Stimulated activated memory B cell treated with anti-CD40 and anti-IgM and Interleukin-4, amounts not matched to agents 10 μg/mL and 1 μg/mL and 100 μg/mL, for 72 hours (primary cell): ENCODE measurements at regions not wholly inside any gene's neighbourhood (a gene's known extent, or its start where the extent isn't known, plus 50 kb on each side); places are given as distances from the start of the nearest gene placed in this dataset.

Experiments
- ATAC-seq: fragments of 150-1000 bp; cut with Tn5 transposase; 2 replicates; pipeline ENCODE4 v1.10.0; 2021
- H3K27ac Mint-ChIP-seq: one replicate; pipeline ENCODE4 v1.8.0; 2022; ENCODE audit warnings: mild to moderate bottlenecking, mixed read lengths
- H3K27me3 Mint-ChIP-seq: one replicate; pipeline ENCODE4 v1.8.0; 2022; ENCODE audit warnings: mixed read lengths
- H3K36me3 Mint-ChIP-seq: one replicate; pipeline ENCODE4 v1.8.0; 2022; ENCODE audit warnings: mixed read lengths
- H3K4me1 Mint-ChIP-seq: one replicate; pipeline ENCODE4 v1.8.0; 2022; ENCODE audit warnings: mixed read lengths
- H3K4me3 Mint-ChIP-seq: one replicate; pipeline ENCODE4 v1.8.0; 2022; ENCODE audit warnings: mild to moderate bottlenecking, moderate library complexity, mixed read lengths
- H3K9me3 Mint-ChIP-seq: one replicate; pipeline ENCODE4 v1.8.0; 2022; ENCODE audit warnings: mixed read lengths

DNA sequence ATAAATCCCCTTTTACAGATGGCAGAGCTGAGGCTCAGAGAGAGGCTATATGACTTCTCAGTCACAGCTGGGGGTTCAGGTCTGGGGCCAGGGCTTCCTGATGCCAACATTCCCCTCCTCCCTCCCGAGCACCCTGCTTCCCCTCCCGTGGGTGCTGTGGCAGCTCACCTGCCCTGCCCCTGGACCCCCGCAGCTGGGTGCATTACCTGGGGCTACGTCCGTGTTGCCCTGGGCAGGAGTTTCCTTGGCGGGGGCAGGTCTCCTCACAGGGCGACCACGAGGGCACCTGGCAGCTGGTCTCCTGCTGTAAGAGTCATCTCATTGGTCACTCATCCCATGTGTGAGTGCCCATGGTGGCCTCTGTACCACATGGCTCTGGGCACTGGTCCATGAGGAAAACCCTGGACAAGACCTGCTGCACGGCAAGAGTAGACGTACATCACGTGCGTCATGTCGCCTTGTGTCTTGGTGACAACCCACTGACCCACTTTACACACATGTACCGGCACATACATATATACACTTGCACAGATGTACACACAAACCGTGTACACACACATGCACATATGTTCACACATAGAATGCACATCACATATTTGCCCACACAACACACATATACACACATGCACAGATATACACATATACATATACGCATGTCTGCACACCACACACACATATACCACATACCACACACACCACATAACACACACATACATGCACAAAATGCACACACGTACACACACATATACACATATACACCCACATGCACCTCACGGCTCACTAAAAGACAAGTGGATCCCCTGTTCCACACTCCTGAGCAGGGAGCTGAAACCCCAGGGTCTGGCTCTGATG is 134.0 kb downstream of the FOXL1 start:
- no peak overlapping the region for H3K27ac Mint-ChIP-seq
- ATAC-seq: peak; percentile 40
- H3K27me3 Mint-ChIP-seq: peaks cover 19% of the 10 kb centered on the region
- H3K4me1 Mint-ChIP-seq: no peaks in the 10 kb centered on the region
- H3K36me3 Mint-ChIP-seq: no peaks in the 10 kb centered on the region
- H3K9me3 Mint-ChIP-seq: peaks cover 11% of the 10 kb centered on the region
- no peak overlapping the region for H3K4me3 Mint-ChIP-seq

DNA sequence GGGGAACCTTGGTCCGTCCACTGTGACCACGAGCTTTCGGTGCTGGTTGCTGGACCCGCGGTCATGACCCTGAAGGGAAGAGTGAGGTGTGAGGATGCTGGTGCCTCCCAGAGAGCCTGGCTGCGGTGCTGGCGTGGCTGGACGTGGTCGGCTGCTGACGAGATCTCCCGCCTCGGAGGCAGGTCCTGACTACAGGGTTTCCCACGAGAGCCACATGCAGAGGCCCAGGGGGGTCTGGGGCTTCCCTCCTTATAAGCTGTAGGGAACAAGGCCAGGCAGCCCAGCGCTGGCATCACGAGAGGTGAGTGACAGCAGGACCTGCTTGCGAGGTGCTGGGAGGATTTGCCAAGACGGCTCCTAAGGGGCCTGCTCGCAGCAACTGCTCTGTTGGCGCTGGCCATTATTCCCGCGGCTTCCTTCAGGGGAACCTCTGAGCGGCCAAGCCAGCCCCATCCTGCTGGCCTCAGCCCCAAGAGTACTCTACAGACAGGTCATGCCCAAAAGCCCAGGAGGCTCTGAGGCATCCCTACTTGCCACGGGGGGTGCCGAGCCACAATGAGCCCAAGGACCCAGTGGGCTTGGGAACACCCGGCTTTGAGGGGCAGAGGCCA is 134.8 kb downstream of the FOXL1 start:
- no peaks in the 10 kb centered on the region for H3K36me3 Mint-ChIP-seq
- H3K4me1 Mint-ChIP-seq: no peaks in the 10 kb centered on the region
- H3K9me3 Mint-ChIP-seq: peaks cover 11% of the 10 kb centered on the region
- no peak for ATAC-seq
- H3K27ac Mint-ChIP-seq: no peak overlapping the region
- no peak overlapping the region for H3K4me3 Mint-ChIP-seq
- peaks cover 26% of the 10 kb centered on the region for H3K27me3 Mint-ChIP-seq

DNA sequence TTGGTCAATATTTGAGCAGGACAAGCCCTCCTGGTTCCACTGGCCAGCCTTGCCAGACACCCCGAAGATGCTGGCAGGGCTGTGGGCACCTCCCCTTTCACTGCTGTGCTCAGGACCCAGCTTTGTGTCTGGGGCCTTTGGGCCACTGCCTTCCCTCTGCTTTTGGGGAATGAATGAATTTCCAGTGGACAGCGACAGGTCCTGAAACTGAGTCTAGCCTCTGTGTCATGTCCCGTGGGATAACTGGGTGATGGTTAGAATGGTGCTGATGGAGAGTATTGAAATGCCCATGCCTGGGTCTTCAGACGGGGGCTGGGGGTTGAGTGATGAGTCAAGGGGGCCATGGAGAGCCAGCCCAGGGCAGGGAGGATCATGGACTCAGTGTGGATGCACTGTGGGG is 135.8 kb downstream of the FOXL1 start:
- Mint-ChIP-seq H3K9me3 (peaks cover 7% of the 10 kb centered on the region), H3K36me3 (no peaks in the 10 kb centered on the region), H3K27ac (no peak overlapping the region), H3K4me1 (no peaks in the 10 kb centered on the region), H3K27me3 (peaks cover 34% of the 10 kb centered on the region), H3K4me3 (no peak overlapping the region)
- no peak for ATAC-seq

DNA sequence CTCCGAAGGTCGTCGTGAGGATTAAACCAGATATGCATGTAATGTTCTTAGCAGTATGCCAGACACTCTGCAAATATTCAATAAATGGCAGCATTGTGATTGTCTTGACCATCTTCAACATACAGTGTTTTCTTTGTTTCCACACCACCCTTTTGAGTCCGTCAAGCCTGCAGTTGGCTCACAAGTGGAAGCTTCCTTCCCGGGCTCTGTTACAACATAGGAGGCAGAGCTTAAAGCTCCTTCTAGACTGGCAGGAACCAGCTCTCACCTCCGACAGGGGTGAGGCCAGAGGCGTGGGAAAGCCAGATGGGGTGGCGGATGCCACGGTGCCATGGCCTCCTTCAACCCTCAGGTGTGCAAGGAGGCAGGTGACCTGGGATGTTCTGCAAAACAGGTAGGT is 138.3 kb downstream of the FOXL1 start:
- H3K27me3 Mint-ChIP-seq: peaks cover 34% of the 10 kb centered on the region

DNA sequence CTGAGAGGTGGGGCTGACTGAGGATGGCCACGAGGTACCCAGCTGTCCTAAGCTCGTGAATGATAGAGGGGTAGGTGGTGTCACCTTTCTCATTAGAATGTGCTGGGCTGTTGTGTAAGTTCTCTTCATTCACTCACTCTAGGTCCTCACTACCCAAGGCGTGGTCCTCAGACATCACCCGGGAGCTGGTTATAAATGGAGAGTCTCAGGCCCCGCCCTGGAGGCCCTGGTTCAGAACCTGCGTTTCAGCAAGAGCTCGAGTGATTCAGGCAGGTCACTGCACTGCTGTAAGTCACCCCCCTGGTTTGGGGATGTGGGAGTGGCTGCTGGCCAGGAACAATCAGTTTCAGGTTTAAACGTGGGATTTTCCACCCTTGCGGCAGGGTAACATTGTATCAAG is 139.8 kb downstream of the FOXL1 start:
- Mint-ChIP-seq H3K36me3 (no peaks in the 10 kb centered on the region), H3K9me3 (no peaks in the 10 kb centered on the region), H3K27ac (no peak overlapping the region), H3K4me3 (no peak overlapping the region), H3K4me1 (no peaks in the 10 kb centered on the region), H3K27me3 (peaks cover 36% of the 10 kb centered on the region)
- peak; percentile 16 for ATAC-seq

More for the DNA sequence above, 138.3 kb downstream of the FOXL1 start:
- Mint-ChIP-seq H3K4me3 (no peak overlapping the region), H3K4me1 (no peaks in the 10 kb centered on the region), H3K36me3 (no peaks in the 10 kb centered on the region), H3K27ac (no peak overlapping the region), H3K9me3 (peaks cover 4% of the 10 kb centered on the region)
- ATAC-seq: no peak

DNA sequence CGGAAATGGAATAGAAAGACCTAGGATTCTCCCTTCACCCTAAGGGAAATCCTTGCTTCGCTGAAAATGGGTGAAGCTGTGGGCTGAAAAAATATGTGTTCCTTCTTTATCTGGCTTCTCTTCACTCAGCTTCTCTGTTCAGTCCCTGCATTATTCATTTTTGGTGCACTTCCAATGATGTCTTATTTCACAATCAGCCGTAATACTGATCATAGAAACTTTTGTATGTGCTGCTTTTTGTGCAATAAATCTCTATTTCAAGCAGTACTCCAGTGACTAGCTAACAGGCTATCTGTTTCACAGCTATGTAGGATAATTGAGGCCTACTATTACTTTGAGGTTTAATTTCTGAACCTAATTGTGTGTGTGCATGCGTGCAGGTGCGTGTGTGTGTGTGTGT is 144.6 kb downstream of the FOXL1 start:
- Mint-ChIP-seq H3K9me3 (no peaks in the 10 kb centered on the region), H3K27me3 (peaks cover 25% of the 10 kb centered on the region), H3K4me1 (no peaks in the 10 kb centered on the region), H3K27ac (no peak overlapping the region), H3K36me3 (no peaks in the 10 kb centered on the region), H3K4me3 (no peak overlapping the region)
- ATAC-seq: no peak

DNA sequence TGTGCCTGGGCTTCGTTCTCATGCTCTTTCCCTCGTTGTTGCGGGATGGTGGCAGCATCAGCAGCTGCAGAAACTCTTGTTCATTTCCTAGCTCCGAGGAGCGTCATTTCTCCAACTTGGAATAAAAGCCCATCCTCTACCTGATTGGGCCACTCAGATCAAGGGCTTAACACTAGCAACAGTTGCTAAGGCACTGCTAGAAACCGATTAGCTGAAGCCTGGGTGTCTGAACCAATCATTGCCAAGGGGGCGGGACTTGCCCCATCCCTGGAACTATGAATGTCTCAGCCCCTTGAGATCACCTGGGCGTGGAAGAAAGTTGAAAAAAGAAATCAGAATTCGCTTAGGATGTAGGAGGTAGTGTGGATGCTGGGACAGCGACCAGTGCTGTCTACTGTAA is 145.3 kb downstream of the FOXL1 start:
- H3K4me1 Mint-ChIP-seq: no peaks in the 10 kb centered on the region
- H3K4me3 Mint-ChIP-seq: no peak overlapping the region
- no peaks in the 10 kb centered on the region for H3K36me3 Mint-ChIP-seq
- no peaks in the 10 kb centered on the region for H3K9me3 Mint-ChIP-seq
- H3K27me3 Mint-ChIP-seq: peaks cover 24% of the 10 kb centered on the region
- ATAC-seq: no peak
- H3K27ac Mint-ChIP-seq: no peak overlapping the region

DNA sequence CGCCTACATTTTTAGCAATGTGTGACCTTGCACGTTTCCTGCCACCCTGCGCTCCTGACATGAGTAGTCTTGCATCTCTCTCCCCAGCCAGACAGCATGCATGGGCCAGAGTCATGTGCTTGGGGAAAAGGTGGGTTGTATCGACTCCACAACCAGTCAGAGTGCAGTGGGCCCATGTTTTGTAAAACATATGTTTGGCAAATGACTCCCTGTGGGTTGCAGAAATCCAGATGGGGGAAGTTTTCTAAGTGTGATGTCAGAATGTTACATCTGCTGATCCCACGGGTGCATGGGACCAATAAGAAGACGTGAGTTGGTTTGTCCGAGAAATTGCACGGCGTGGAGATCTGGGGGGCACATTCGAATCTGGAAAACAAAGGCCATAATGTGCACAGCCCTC is 147.1 kb downstream of the FOXL1 start:
- Mint-ChIP-seq H3K27me3 (peaks cover 27% of the 10 kb centered on the region), H3K36me3 (no peaks in the 10 kb centered on the region), H3K27ac (no peak overlapping the region), H3K4me3 (no peak overlapping the region), H3K9me3 (no peaks in the 10 kb centered on the region), H3K4me1 (no peaks in the 10 kb centered on the region)
- ATAC-seq: no peak

DNA sequence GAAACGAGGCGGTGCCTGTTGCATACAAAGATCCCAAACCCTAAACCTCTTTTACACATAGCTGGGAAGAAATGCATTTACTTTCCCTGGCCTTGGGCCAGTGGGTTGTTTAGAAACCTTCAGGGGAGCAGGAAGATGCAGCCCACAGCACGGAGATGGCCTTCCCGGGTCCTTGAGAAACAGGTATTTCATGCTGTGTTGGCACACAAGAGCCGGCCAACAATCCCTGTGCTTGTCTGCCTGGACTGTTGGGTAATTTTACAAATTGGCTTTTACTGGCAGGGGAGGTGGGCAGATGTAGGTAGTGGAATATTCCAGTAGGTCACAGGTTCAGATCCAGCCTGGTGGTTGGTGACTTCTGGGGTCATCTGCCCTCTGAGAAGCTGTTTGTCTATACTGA is 148.0 kb downstream of the FOXL1 start:
- Mint-ChIP-seq H3K4me3 (no peak overlapping the region), H3K27ac (no peak overlapping the region), H3K27me3 (peaks cover 37% of the 10 kb centered on the region), H3K4me1 (no peaks in the 10 kb centered on the region), H3K36me3 (no peaks in the 10 kb centered on the region), H3K9me3 (no peaks in the 10 kb centered on the region)
- no peak for ATAC-seq

DNA sequence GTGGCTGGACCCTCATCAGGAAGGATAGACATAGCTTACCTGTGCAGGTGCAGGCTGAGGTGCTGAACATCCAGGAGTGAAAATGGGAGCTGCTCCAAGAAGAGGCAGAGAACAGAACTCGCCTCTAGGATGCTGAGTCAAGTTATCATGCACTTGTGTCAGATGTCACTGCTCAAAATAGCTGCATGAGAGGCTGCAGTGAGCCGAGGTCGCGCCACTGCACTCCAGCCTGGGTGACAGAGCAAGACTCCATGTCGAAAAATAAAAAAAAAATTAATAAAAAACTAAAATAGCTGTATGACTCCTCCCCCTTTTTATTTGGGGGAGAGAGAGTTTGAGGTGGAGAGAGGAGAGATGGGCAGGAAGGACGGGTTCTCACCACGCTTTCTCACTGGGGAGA is 148.8 kb downstream of the FOXL1 start:
- H3K27ac Mint-ChIP-seq: no peak overlapping the region
- no peak for ATAC-seq
- peaks cover 45% of the 10 kb centered on the region for H3K27me3 Mint-ChIP-seq
- no peaks in the 10 kb centered on the region for H3K36me3 Mint-ChIP-seq
- no peak overlapping the region for H3K4me3 Mint-ChIP-seq
- H3K4me1 Mint-ChIP-seq: no peaks in the 10 kb centered on the region
- no peaks in the 10 kb centered on the region for H3K9me3 Mint-ChIP-seq

DNA sequence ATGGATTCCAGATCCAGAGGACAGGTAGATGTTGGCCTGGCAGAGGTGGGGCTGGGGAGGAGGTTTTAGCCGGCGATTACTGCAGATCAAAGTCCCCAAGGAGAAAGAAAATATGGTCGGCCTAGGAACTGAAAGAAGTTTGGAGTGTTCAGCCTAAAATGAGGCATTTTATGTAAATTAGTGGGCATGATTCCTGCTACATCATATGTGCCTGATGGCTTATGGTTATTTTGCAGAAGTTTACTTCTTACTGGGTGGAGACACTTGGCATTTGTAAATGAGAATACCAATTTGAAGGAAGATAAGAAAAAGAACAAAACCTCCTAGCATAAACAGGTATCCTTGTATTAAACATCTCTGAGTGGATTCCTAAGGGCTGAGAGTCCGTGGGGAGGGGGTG is 149.3 kb downstream of the FOXL1 start:
- Mint-ChIP-seq H3K27ac (no peak overlapping the region), H3K4me1 (no peaks in the 10 kb centered on the region), H3K27me3 (peaks cover 50% of the 10 kb centered on the region), H3K36me3 (no peaks in the 10 kb centered on the region), H3K9me3 (no peaks in the 10 kb centered on the region), H3K4me3 (no peak overlapping the region)
- no peak for ATAC-seq

DNA sequence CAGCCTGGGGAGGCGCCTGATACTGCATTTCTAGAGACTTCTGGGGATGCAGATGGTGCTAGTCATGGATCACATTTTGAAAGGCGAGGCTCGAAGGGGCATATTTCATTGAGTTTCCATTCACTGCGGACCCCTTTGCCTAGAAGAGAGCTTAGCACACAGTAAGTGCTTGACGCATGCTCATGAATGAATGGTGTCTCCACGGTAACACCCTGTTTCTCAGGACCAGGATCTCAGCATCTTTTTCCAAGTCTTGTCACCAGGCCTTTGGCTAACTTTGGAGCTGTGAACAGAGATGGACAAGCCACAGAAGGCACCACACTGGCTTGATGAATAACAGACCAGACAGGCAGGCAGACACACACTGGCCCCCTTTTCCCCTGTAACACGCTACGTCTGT is 151.3 kb downstream of the FOXL1 start:
- Mint-ChIP-seq H3K36me3 (no peaks in the 10 kb centered on the region), H3K4me1 (no peaks in the 10 kb centered on the region), H3K27ac (no peak overlapping the region), H3K9me3 (no peaks in the 10 kb centered on the region), H3K4me3 (no peak overlapping the region), H3K27me3 (peaks cover 56% of the 10 kb centered on the region)
- no peak for ATAC-seq

DNA sequence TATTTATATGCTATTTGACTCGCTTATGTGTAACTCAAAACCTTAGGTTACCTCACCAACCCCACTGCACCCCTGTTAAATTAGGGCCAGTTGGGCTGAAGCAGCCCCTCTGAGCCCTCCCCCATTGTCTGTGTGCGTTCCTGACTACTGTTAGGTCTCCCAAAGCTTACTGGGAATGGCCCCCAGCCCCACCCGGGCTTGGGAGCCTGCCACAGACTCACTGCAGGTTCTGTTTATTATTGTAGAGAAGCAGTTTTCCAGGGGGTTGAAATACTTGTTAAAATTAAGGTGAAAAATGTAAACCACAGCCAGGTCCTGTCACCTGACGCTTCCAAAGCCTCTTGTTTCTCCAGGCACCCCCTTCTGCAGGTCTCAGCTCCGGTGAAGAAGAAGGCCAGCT is 151.7 kb downstream of the FOXL1 start:
- H3K27me3 Mint-ChIP-seq: peaks cover 60% of the 10 kb centered on the region
- no peak overlapping the region for H3K27ac Mint-ChIP-seq
- no peak for ATAC-seq

DNA sequence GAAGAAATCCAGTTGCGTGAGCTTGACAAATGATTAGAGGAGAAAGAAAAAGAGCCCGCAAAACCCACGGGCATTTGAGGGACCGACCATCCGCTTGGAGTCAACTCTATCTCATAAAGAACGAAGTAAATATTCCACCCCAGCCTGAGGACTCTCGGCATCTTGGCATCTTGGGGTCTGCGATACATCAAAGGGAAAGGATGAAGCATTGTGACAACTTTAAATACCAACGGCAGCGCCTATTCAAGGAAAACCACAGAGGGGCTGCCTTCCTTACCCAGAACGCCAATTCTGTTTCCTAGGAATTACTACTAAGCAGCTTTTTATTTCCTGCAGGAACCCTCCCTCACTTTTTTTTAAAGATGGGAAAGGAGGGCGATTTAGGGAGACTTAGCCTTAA is 152.2 kb downstream of the FOXL1 start:
- ATAC-seq: no peak
- Mint-ChIP-seq H3K9me3 (no peaks in the 10 kb centered on the region), H3K27ac (no peak overlapping the region), H3K36me3 (no peaks in the 10 kb centered on the region), H3K4me3 (no peak overlapping the region), H3K4me1 (no peaks in the 10 kb centered on the region), H3K27me3 (peaks cover 65% of the 10 kb centered on the region)

More for the DNA sequence above, 151.7 kb downstream of the FOXL1 start:
- Mint-ChIP-seq H3K36me3 (no peaks in the 10 kb centered on the region), H3K4me1 (no peaks in the 10 kb centered on the region), H3K4me3 (no peak overlapping the region), H3K9me3 (no peaks in the 10 kb centered on the region)

DNA sequence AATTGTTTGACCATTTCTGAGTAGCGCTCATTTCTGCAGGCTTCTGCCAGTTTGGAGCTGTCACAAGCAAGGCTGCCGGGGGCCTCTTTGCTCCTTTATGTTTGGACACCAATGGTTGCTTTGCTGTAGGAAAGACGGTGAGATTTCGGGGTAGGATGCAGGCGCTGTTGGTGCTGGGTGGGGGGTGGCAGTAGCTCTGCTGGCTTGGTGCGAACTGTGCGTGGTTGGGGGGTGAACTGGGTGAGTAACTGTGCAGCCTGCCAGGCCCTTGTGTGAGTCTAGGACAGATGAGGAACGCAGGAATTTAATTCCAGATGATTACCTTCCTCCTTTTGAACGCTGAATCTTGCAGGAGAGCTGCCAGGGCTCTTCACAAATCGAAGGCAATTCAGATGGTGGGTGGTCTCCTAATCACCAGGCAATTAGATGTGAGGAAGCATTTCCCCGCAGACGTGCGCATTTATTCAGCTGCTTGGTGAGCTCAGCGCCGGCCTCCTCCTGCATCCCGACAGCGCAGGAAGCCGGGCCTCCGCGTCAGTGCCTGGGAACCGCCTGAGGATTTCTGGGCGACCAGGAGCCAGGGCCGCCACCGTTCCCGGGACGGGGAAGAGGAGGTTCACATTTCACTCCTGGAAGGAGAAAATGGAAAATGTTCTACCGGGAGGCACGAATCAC is 154.4 kb downstream of the FOXL1 start:
- no peaks in the 10 kb centered on the region for H3K36me3 Mint-ChIP-seq
- no peak overlapping the region for H3K27ac Mint-ChIP-seq
- H3K4me1 Mint-ChIP-seq: no peaks in the 10 kb centered on the region
- H3K4me3 Mint-ChIP-seq: no peak overlapping the region
- peaks cover 62% of the 10 kb centered on the region for H3K27me3 Mint-ChIP-seq
- ATAC-seq: no peak
- no peaks in the 10 kb centered on the region for H3K9me3 Mint-ChIP-seq
